GM18861 (cell line): ENCODE measurements at regions not wholly inside any gene's neighbourhood (a gene's known extent, or its start where the extent isn't known, plus 50 kb on each side); places are given as distances from the start of the nearest gene placed in this dataset.

Source experiments
- ATAC-seq: cut with Tn5 transposase; IDR thresholded peaks from one replicate; pipeline ENCODE4 v1.9.1; 2021; ENCODE audit not compliant: unreplicated experiment

GRCh38 chr12:30110498-30110897 lies 326.8 kb upstream of the TMTC1 start:
- ATAC-seq = no peak

- ATAC-seq = no peak
These were observed 324.9 kb upstream of the TMTC1 start for GRCh38 chr12:30108666-30109065.

- ATAC-seq = no peak
These were observed 322.6 kb upstream of the TMTC1 start for GRCh38 chr12:30106204-30106965.

- ATAC-seq = no peak
These were observed 321.8 kb upstream of the TMTC1 start for GRCh38 chr12:30105505-30105904.

GRCh38 chr12:30104971-30105370 lies 321.2 kb upstream of the TMTC1 start:
- ATAC-seq = no peak

GRCh38 chr12:30100741-30101140 lies 317.0 kb upstream of the TMTC1 start:
- ATAC-seq = no peak

GRCh38 chr12:30098677-30099076 lies 314.9 kb upstream of the TMTC1 start:
- ATAC-seq = no peak

- ATAC-seq = no peak
These were observed 311.8 kb upstream of the TMTC1 start for GRCh38 chr12:30095511-30095910.

- no peak for ATAC-seq
These were observed 309.4 kb upstream of the TMTC1 start for GRCh38 chr12:30092983-30093617.

GRCh38 chr12:30090258-30090657 lies 306.5 kb upstream of the TMTC1 start:
- ATAC-seq = no peak

- no peak for ATAC-seq
These were observed 304.7 kb upstream of the TMTC1 start for GRCh38 chr12:30088259-30088995.

- no peak for ATAC-seq
These were observed 298.6 kb upstream of the TMTC1 start for GRCh38 chr12:30082381-30082780.

- no peak for ATAC-seq
These were observed 291.2 kb upstream of the TMTC1 start for GRCh38 chr12:30074916-30075315.

GRCh38 chr12:30072824-30073223 lies 289.1 kb upstream of the TMTC1 start:
- no peak for ATAC-seq

- ATAC-seq = no peak
These were observed 283.4 kb upstream of the TMTC1 start for GRCh38 chr12:30067146-30067545.

GRCh38 chr12:30064906-30065305 lies 281.2 kb upstream of the TMTC1 start:
- ATAC-seq = no peak

- no peak for ATAC-seq
These were observed 279.7 kb upstream of the TMTC1 start for GRCh38 chr12:30063435-30063945.

GRCh38 chr12:30048371-30048770 lies 264.6 kb upstream of the TMTC1 start:
- no peak for ATAC-seq

- ATAC-seq = no peak
These were observed 263.9 kb upstream of the TMTC1 start for GRCh38 chr12:30047516-30048254.

- no peak for ATAC-seq
These were observed 262.6 kb upstream of the TMTC1 start for GRCh38 chr12:30046376-30046775.

- ATAC-seq = no peak
These were observed 261.4 kb upstream of the TMTC1 start for GRCh38 chr12:30045171-30045570.
